Activated CD4-positive, alpha-beta memory T cell treated with anti-CD3 and anti-CD28 coated beads for 36 hours (primary cell): ENCODE measurements at regions not wholly inside any gene's neighbourhood (a gene's known extent, or its start where the extent isn't known, plus 50 kb on each side); places are given as distances from the start of the nearest gene placed in this dataset.

Source experiments
- CTCF ChIA-PET: fragments of 350-600 bp; sonication (Branson Sonifier 250); formaldehyde crosslinking; loops from one replicate; lab custom pipeline; 2021; ENCODE audit warnings: antibody characterized with exemption, inconsistent platforms; lab: Charles Lee
- POLR2A ChIA-PET: fragments of 350-600 bp; sonication (Branson Sonifier 250); formaldehyde crosslinking; loops from one replicate; lab custom pipeline; 2021; ENCODE audit warnings: antibody characterized with exemption; lab: Charles Lee
- DNase-seq: peaks from one replicate; pipeline ENCODE4 v3.0.0-alpha.2; 2020
- H3K27ac Mint-ChIP-seq: one replicate; pipeline ENCODE4 v1.8.0; 2021; ENCODE audit warnings: mixed read lengths
- H3K27me3 Mint-ChIP-seq: one replicate; pipeline ENCODE4 v1.8.0; 2021; ENCODE audit warnings: mixed read lengths
- H3K36me3 Mint-ChIP-seq: one replicate; pipeline ENCODE4 v1.8.0; 2021; ENCODE audit warnings: mixed read lengths
- H3K4me1 Mint-ChIP-seq: one replicate; pipeline ENCODE4 v1.8.0; 2021; ENCODE audit warnings: low read depth, mixed read lengths
- H3K4me3 Mint-ChIP-seq: one replicate; pipeline ENCODE4 v1.8.0; 2021; ENCODE audit warnings: mild to moderate bottlenecking, mixed read lengths
- H3K9me3 Mint-ChIP-seq: one replicate; pipeline ENCODE4 v1.8.0; 2021; ENCODE audit warnings: mixed read lengths
- intact Hi-C: fragments of 100-400 bp; cut with micrococcal nuclease; formaldehyde crosslinking; loops from one replicate; pipeline ENCODE4 v1.15.1; 2023

GRCh38 chr9:84598921-84599636 lies 70.5 kb upstream of the NTRK2 start:
- no peak for DNase-seq
- Mint-ChIP-seq H3K4me3 (no peak overlapping the region), H3K36me3 (no peaks in the 10 kb centered on the region), H3K27me3 (no peaks in the 10 kb centered on the region), H3K4me1 (no peaks in the 10 kb centered on the region), H3K9me3 (no peaks in the 10 kb centered on the region), H3K27ac (no peak overlapping the region)
- intact Hi-C loops = no loop called here
- ChIA-PET POLR2A (no interaction called here), CTCF (no interaction called here)

GRCh38 chr9:84600739-84601138 lies 68.8 kb upstream of the NTRK2 start:
- Mint-ChIP-seq H3K4me3 (no peak overlapping the region), H3K9me3 (no peaks in the 10 kb centered on the region), H3K27ac (no peak overlapping the region), H3K27me3 (no peaks in the 10 kb centered on the region), H3K36me3 (no peaks in the 10 kb centered on the region), H3K4me1 (no peaks in the 10 kb centered on the region)
- POLR2A ChIA-PET = no interaction called here
- intact Hi-C loops = no loop called here
- CTCF ChIA-PET = no interaction called here
- DNase-seq = no peak

GRCh38 chr9:84604223-84604622 lies 65.3 kb upstream of the NTRK2 start:
- no peak for DNase-seq
- H3K9me3 Mint-ChIP-seq = no peaks in the 10 kb centered on the region
- H3K27me3 Mint-ChIP-seq = no peaks in the 10 kb centered on the region
- ChIA-PET POLR2A (no interaction called here), CTCF (no interaction called here)
- intact Hi-C loops = no loop called here
- no peaks in the 10 kb centered on the region for H3K4me1 Mint-ChIP-seq
- no peak overlapping the region for H3K4me3 Mint-ChIP-seq
- no peaks in the 10 kb centered on the region for H3K36me3 Mint-ChIP-seq
- H3K27ac Mint-ChIP-seq = no peak overlapping the region

- CTCF ChIA-PET = interaction anchor here (0.9 kb wide), 1 partner anchor 213 kb away, joined by 3 read pairs; no protein-coding TSS in a partner anchor
These were observed 59.8 kb upstream of the NTRK2 start for GRCh38 chr9:84609779-84610178.

GRCh38 chr9:84613431-84613830 lies 56.1 kb upstream of the NTRK2 start:
- Mint-ChIP-seq H3K9me3 (no peaks in the 10 kb centered on the region), H3K36me3 (no peaks in the 10 kb centered on the region), H3K27me3 (no peaks in the 10 kb centered on the region), H3K4me1 (no peaks in the 10 kb centered on the region), H3K4me3 (no peak overlapping the region), H3K27ac (no peak overlapping the region)
- DNase-seq = no peak
- CTCF ChIA-PET = no interaction called here
- intact Hi-C loops = no loop called here
- POLR2A ChIA-PET = no interaction called here

More at GRCh38 chr9:84609779-84610178, 59.8 kb upstream of the NTRK2 start:
- intact Hi-C loops = no loop called here
- no peak for DNase-seq
- POLR2A ChIA-PET = no interaction called here
- Mint-ChIP-seq H3K27me3 (no peaks in the 10 kb centered on the region), H3K36me3 (no peaks in the 10 kb centered on the region), H3K27ac (no peak overlapping the region), H3K4me3 (no peak overlapping the region), H3K4me1 (no peaks in the 10 kb centered on the region), H3K9me3 (no peaks in the 10 kb centered on the region)

GRCh38 chr9:84615544-84615943 lies 54.0 kb upstream of the NTRK2 start:
- CTCF ChIA-PET = no interaction called here

GRCh38 chr9:84617411-84618029 lies 52.0 kb upstream of the NTRK2 start:
- Mint-ChIP-seq H3K36me3 (no peaks in the 10 kb centered on the region), H3K9me3 (no peaks in the 10 kb centered on the region), H3K4me3 (no peak overlapping the region), H3K4me1 (no peaks in the 10 kb centered on the region), H3K27me3 (no peaks in the 10 kb centered on the region), H3K27ac (no peak overlapping the region)
- intact Hi-C loops = no loop called here
- no peak for DNase-seq
- ChIA-PET CTCF (interaction anchor here (0.5 kb wide), 1 partner anchor 178 kb away, joined by 3 read pairs; no protein-coding TSS in a partner anchor), POLR2A (no interaction called here)

More at GRCh38 chr9:84615544-84615943, 54.0 kb upstream of the NTRK2 start:
- Mint-ChIP-seq H3K27me3 (no peaks in the 10 kb centered on the region), H3K36me3 (no peaks in the 10 kb centered on the region), H3K4me3 (no peak overlapping the region), H3K4me1 (no peaks in the 10 kb centered on the region), H3K27ac (no peak overlapping the region), H3K9me3 (no peaks in the 10 kb centered on the region)
- intact Hi-C loops = no loop called here
- POLR2A ChIA-PET = no interaction called here
- no peak for DNase-seq
